DND-41 (cell line): ENCODE measurements at regions not wholly inside any gene's neighbourhood (a gene's known extent, or its start where the extent isn't known, plus 50 kb on each side); places are given as distances from the start of the nearest gene placed in this dataset.
"Not testable (repeated sequence)": the region's sequence is repeated elsewhere in the genome, so short reads cannot be mapped to it uniquely, and the experiment has no call there.

Source experiments
- ATAC-seq: fragments of 200-7000 bp; cut with Tn5 transposase; 3 replicates; pipeline ENCODE4 v1.9.1; 2021; ENCODE audit warnings: low read depth; ENCODE audit not compliant: insufficient read depth
- DNase-seq: peaks from one replicate; pipeline ENCODE4 v3.0.0-alpha.2; 2020
- H2AFZ ChIP-seq: 2 replicates; pipeline ENCODE4 v1.6.0; 2012; ENCODE audit warnings: low read depth, low read length
- H3K27ac ChIP-seq: 2 replicates; pipeline ENCODE4 v1.5.1; 2012; ENCODE audit warnings: low read length, inconsistent platforms
- H3K27me3 ChIP-seq: fragments of 200-600 bp; sonication (generic); 2 replicates; pipeline ENCODE4 v1.6.0; 2012; ENCODE audit warnings: low read length, mild to moderate bottlenecking, inconsistent platforms; ENCODE audit not compliant: insufficient read depth, poor library complexity
- H3K36me3 ChIP-seq: 2 replicates; pipeline ENCODE4 v1.5.1; 2012; ENCODE audit warnings: low read length, inconsistent platforms; ENCODE audit not compliant: insufficient read depth
- H3K4me1 ChIP-seq: 2 replicates; pipeline ENCODE4 v1.5.1; 2012; ENCODE audit warnings: mild to moderate bottlenecking, low read length; ENCODE audit not compliant: insufficient read depth
- H3K4me2 ChIP-seq: 2 replicates; pipeline ENCODE4 v1.6.0; 2012; ENCODE audit warnings: mild to moderate bottlenecking, moderate library complexity, low read length, inconsistent platforms; ENCODE audit not compliant: insufficient read depth
- H3K4me3 ChIP-seq, 2 experiments: fragments of 200-600 bp in 1 of 2; shearing (Covaris generic) in 1 of 2; 2 replicates each; pipeline ENCODE4 v1.5.1; 2012 to 2016; ENCODE audit warnings: inconsistent platforms in 2 of 2, low read length in 2 of 2, mild to moderate bottlenecking in 2 of 2, low read depth in 1 of 2, moderate library complexity in 1 of 2
- H3K79me2 ChIP-seq: 2 replicates; pipeline ENCODE4 v1.6.0; 2012; ENCODE audit warnings: low read length, inconsistent platforms; ENCODE audit not compliant: insufficient read depth
- H3K9ac ChIP-seq: 2 replicates; pipeline ENCODE4 v1.6.0; 2012; ENCODE audit warnings: low read depth, mild to moderate bottlenecking, inconsistent platforms, low read length, moderate library complexity
- H3K9me3 ChIP-seq: 2 replicates; pipeline ENCODE4 v1.5.1; 2012; ENCODE audit warnings: low read length, moderate library complexity, mild to moderate bottlenecking, inconsistent platforms; ENCODE audit not compliant: insufficient read depth, severe bottlenecking
- H4K20me1 ChIP-seq: 2 replicates; pipeline ENCODE4 v1.6.0; 2012; ENCODE audit warnings: low read length; ENCODE audit not compliant: insufficient read depth
- CTCF ChIP-seq: IDR thresholded peaks from 2 replicates; pipeline ENCODE4 v1.5.1; 2012; ENCODE audit warnings: borderline replicate concordance, low read length, moderate library complexity, mild to moderate bottlenecking; ENCODE audit not compliant: poor library complexity, severe bottlenecking; ENCODE audit errors: extremely low read depth
- EZH2 ChIP-seq: IDR thresholded peaks from 3 replicates; pipeline ENCODE4 v1.6.1; 2012; ENCODE audit warnings: borderline replicate concordance, low read depth, mild to moderate bottlenecking, moderate library complexity, low read length, inconsistent platforms; ENCODE audit not compliant: severe bottlenecking

- Histone ChIP-seq H2AFZ (no peak overlapping the region), H4K20me1 (no peaks in the 10 kb centered on the region), H3K36me3 (no peaks in the 10 kb centered on the region), H3K27me3 (peaks cover 3% of the 10 kb centered on the region), H3K4me1 (no peaks in the 10 kb centered on the region), H3K9ac (no peak overlapping the region), H3K79me2 (no peaks in the 10 kb centered on the region), H3K4me2 (no peak overlapping the region), H3K27ac (no peak overlapping the region), H3K9me3 (peaks cover 10% of the 10 kb centered on the region), H3K4me3 (no peak overlapping the region)
- ATAC-seq: peak; percentile 66
- TF ChIP-seq CTCF: peak; percentile 68
- no peak for TF ChIP-seq EZH2
- peak; percentile 44 for DNase-seq
Measured at GRCh38 chr6:4210629-4211419, 75.4 kb upstream of the ECI2 start.

GRCh38 chr6:4209196-4209595 is 73.8 kb upstream of the ECI2 start:
- Histone ChIP-seq H3K4me2 (no peak overlapping the region), H3K27me3 (peaks cover 7% of the 10 kb centered on the region), H3K27ac (no peak overlapping the region), H3K4me1 (no peaks in the 10 kb centered on the region), H3K9me3 (peaks cover 13% of the 10 kb centered on the region), H3K36me3 (no peaks in the 10 kb centered on the region), H4K20me1 (no peaks in the 10 kb centered on the region), H2AFZ (no peak overlapping the region), H3K79me2 (no peaks in the 10 kb centered on the region), H3K4me3 (no peak overlapping the region), H3K9ac (no peak overlapping the region)
- DNase-seq (no peak), ATAC-seq (no peak)
- no peak for TF ChIP-seq EZH2
- no peak for TF ChIP-seq CTCF

- DNase-seq: no peak
- ATAC-seq: no peak
- no peak overlapping the region for H3K4me2 ChIP-seq
Measured at GRCh38 chr6:4208158-4208557, 72.8 kb upstream of the ECI2 start.

GRCh38 chr6:4203642-4204417 is 68.5 kb upstream of the ECI2 start:
- not testable (repeated sequence) for H3K27ac ChIP-seq, H3K4me2 ChIP-seq, H3K27me3 ChIP-seq, H3K36me3 ChIP-seq, H3K79me2 ChIP-seq, H2AFZ ChIP-seq, H3K9ac ChIP-seq, DNase-seq, H3K4me3 ChIP-seq, ATAC-seq, H4K20me1 ChIP-seq, H3K4me1 ChIP-seq, H3K9me3 ChIP-seq

More at GRCh38 chr6:4208158-4208557, 72.8 kb upstream of the ECI2 start:
- TF ChIP-seq EZH2 (no peak), CTCF (no peak)
- Histone ChIP-seq H3K27me3 (peaks cover 7% of the 10 kb centered on the region), H3K79me2 (no peaks in the 10 kb centered on the region), H3K9me3 (peaks cover 4% of the 10 kb centered on the region), H3K27ac (no peak overlapping the region), H3K4me3 (no peak overlapping the region), H2AFZ (no peak overlapping the region), H3K9ac (no peak overlapping the region), H3K4me1 (no peaks in the 10 kb centered on the region), H4K20me1 (no peaks in the 10 kb centered on the region), H3K36me3 (no peaks in the 10 kb centered on the region)
